Cardiac muscle cell (in vitro differentiated cells and primary cell): ENCODE measurements at regions not wholly inside any gene's neighbourhood (a gene's known extent, or its start where the extent isn't known, plus 50 kb on each side); places are given as distances from the start of the nearest gene placed in this dataset.

Source experiments
- DNase-seq, 2 donors: peaks; one replicate each; pipeline versions ENCODE4 v3.0.0 to v3.0.0-alpha.2; 2010 to 2017; ENCODE audit warnings: low read depth in 1 of 2, low spot score in 1 of 2
- H3K27ac ChIP-seq: fragments of 200-600 bp; sonication (generic); 2 replicates; pipeline ENCODE4 v1.5.1; 2016
- H3K27me3 ChIP-seq: fragments of 200-600 bp; sonication (generic); 2 replicates; pipeline ENCODE4 v1.6.0; 2016; ENCODE audit warnings: control low read depth
- H3K36me3 ChIP-seq: fragments of 200-600 bp; sonication (generic); 2 replicates; pipeline ENCODE4 v1.5.1; 2016; ENCODE audit warnings: control low read depth
- H3K4me1 ChIP-seq: fragments of 200-600 bp; sonication (generic); 2 replicates; pipeline ENCODE4 v1.8.1; 2017; ENCODE audit warnings: low read depth, mild to moderate bottlenecking, mixed run types
- H3K4me3 ChIP-seq: fragments of 200-600 bp; sonication (generic); 2 replicates; pipeline ENCODE4 v1.5.1; 2016; ENCODE audit warnings: mild to moderate bottlenecking
- H3K9me3 ChIP-seq: fragments of 200-600 bp; sonication (generic); 2 replicates; pipeline ENCODE4 v1.5.1; 2017; ENCODE audit warnings: low read depth, mild to moderate bottlenecking, control low read depth
- TF ChIP-seq, protein P1 (sequence below): IDR thresholded peaks from 2 replicates; pipeline ENCODE4 v1.5.1; 2012; ENCODE audit warnings: low read depth, mild to moderate bottlenecking, low read length

DNA sequence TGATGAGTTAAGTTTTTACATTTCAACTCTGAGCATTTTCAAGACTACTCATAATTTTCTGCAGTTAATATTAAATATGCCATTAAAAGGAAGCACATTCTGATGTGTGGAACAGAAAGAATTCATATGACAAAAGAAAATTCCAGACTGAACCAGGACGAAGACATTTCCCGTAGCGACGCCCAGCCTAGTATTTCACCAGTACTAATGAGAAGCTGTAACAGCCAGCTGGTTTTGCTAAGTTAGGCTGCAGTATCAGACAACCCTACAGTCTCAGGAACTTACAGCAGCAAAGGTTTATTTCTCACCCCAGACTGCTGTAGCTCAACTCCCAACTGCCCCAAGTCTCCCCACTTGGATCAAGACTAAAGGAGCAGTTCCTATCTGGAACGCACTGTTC is 91.6 kb downstream of the TMEM174 start:
- Histone ChIP-seq H3K4me3 (no peak overlapping the region), H3K4me1 (no peaks in the 10 kb centered on the region), H3K27me3 (no peaks in the 10 kb centered on the region), H3K36me3 (no peaks in the 10 kb centered on the region), H3K9me3 (no peaks in the 10 kb centered on the region), H3K27ac (no peak overlapping the region)
- TF ChIP-seq, protein P1, sequence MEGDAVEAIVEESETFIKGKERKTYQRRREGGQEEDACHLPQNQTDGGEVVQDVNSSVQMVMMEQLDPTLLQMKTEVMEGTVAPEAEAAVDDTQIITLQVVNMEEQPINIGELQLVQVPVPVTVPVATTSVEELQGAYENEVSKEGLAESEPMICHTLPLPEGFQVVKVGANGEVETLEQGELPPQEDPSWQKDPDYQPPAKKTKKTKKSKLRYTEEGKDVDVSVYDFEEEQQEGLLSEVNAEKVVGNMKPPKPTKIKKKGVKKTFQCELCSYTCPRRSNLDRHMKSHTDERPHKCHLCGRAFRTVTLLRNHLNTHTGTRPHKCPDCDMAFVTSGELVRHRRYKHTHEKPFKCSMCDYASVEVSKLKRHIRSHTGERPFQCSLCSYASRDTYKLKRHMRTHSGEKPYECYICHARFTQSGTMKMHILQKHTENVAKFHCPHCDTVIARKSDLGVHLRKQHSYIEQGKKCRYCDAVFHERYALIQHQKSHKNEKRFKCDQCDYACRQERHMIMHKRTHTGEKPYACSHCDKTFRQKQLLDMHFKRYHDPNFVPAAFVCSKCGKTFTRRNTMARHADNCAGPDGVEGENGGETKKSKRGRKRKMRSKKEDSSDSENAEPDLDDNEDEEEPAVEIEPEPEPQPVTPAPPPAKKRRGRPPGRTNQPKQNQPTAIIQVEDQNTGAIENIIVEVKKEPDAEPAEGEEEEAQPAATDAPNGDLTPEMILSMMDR: no peak
- DNase-seq: no peak

DNA sequence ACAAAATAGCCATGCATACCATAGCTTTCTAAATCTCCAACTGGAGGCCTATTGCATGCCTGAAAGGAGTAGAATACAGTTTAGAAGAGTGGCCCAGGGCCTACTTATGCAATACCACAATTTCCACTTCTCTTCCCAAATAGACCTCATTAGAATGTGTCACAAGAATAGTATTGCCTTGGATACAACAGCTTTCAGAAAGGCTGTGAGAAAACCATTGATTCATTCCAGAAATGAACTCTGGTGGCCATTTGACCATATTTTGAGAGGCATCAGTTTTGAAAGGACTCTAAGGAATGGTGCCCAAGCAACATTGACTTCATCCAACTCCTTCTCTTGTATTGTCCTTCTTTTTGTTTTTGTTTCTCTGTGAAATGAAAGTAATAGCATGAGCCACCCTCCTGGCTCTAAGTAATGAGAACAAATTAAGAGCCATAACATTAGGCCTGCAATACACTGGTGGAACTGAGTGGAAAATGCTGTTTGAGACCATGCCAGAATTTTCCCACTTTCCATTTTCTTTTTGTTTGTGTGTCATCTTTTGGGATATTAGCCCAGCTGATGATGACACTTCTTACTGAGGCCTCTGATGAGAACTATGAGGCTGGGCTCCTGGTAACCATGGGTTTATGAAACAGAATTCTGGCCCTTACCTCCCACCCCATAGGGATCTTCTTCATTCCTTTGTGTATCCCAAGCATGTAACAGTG is 90.2 kb downstream of the TMEM174 start:
- TF ChIP-seq, protein P1: no peak
- Histone ChIP-seq H3K36me3 (no peaks in the 10 kb centered on the region), H3K27me3 (no peaks in the 10 kb centered on the region), H3K9me3 (no peaks in the 10 kb centered on the region), H3K4me3 (no peak overlapping the region), H3K4me1 (no peaks in the 10 kb centered on the region), H3K27ac (no peak overlapping the region)
- DNase-seq: no peak

- Histone ChIP-seq H3K9me3 (no peaks in the 10 kb centered on the region), H3K4me1 (no peaks in the 10 kb centered on the region), H3K27me3 (no peaks in the 10 kb centered on the region), H3K27ac (no peak overlapping the region), H3K4me3 (no peak overlapping the region), H3K36me3 (no peaks in the 10 kb centered on the region)
- TF ChIP-seq, protein P1: no peak
- DNase-seq: no peak
Measured at GRCh38 chr5:73256862-73257261, 83.9 kb downstream of the TMEM174 start.

GRCh38 chr5:73256462-73256861 is 83.5 kb downstream of the TMEM174 start:
- no peaks in the 10 kb centered on the region for H3K36me3 ChIP-seq
- DNase-seq: no peak

DNA sequence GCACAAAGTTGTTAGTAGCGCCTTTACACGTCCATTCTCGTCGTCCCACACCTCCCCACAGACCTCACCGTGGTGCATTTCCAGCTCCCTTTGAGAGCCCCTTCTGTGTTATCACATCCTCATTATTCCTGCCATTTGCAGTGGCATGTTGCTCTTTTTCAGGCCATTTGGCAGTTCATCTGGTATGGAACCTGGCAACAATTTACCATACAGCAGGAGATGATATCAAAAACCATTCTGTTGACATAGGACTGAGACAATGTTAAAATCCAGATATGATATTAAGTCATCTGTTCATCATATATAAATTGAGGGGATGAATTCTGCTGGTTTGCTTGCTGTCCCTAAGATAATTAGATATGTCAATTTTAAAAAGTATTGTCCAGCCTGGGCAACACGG is 83.0 kb downstream of the TMEM174 start:
- H3K9me3 ChIP-seq: no peaks in the 10 kb centered on the region
- DNase-seq: no peak

More at GRCh38 chr5:73256462-73256861, 83.5 kb downstream of the TMEM174 start:
- TF ChIP-seq, protein P1: no peak
- no peaks in the 10 kb centered on the region for H3K27me3 ChIP-seq
- no peak overlapping the region for H3K4me3 ChIP-seq
- H3K27ac ChIP-seq: no peak overlapping the region
- H3K9me3 ChIP-seq: no peaks in the 10 kb centered on the region
- H3K4me1 ChIP-seq: no peaks in the 10 kb centered on the region

More for the DNA sequence above, 83.0 kb downstream of the TMEM174 start:
- Histone ChIP-seq H3K36me3 (no peaks in the 10 kb centered on the region), H3K27ac (no peak overlapping the region), H3K4me1 (no peaks in the 10 kb centered on the region), H3K27me3 (no peaks in the 10 kb centered on the region), H3K4me3 (no peak overlapping the region)
- TF ChIP-seq, protein P1: no peak
